ENCODE measurements at regions not wholly inside any gene's neighbourhood (a gene's known extent, or its start where the extent isn't known, plus 50 kb on each side); places are given as distances from the start of the nearest gene placed in this dataset.
A peak's percentile ranks its signal among the peaks of the same experiment; 100 is the strongest.

DNA sequence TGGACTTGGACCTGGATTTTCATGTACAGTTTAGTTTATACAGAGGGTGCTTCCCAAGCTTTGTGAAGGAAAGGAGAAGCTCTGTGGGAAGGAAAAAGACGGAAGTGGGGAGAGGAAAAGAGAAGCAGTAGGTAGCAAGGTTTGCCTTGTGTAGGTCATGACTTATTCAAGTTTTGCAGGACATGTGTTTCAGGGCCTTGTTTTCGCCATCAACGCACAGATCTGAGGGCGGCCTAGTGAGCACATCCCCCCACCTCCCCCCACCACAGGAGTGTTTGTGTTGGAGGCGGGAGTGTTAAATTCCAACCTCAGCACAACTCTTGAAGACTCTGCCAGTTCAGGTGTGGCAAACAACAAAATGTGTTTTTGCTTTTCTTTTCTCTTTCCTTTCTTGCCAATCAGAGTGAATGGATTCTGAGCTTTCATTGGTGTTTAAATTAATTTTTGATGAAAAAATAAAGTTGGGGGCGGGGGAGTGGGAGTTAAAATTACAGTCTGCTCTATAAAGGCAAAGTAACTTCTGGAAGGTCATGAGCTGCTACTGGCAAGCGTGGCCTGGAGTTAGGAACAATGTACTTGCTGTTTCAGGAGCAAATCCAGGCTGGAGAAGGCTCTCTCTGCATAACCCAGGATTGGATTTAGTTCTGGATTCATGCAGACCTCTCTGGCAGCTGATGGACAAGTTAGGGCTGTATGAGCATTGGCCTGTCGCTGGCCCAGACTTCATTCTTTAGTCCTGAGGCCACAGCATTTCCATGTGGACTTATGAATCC, 338.5 kb downstream of the CD83 start:
- no peak for DNase-seq (ENCODE audit: low spot score)

DNA sequence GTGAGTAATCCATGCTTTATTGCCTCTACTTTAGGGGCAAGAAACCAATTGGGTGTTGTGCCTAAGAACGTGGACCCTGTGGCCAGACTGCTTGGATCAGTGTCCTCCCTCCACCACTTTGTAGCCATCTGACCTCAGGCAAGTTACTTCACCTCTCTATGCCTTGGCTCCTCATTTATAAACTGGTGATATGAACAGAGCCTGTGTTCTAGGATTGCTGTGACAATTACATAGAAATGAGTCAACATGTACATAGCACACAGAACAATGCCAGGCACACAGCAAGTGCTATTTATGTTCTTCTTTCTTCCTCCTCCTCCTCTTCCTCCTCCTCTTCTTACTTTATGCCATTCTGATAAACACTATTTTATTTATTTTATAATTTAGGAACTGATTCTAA, 339.4 kb downstream of the CD83 start:
- DNase-seq (ENCODE audit: low spot score): no peak

- DNase-seq (ENCODE audit: low spot score): no peak
Measured at GRCh38 chr6:14458669-14459266, 341.2 kb downstream of the CD83 start.

GRCh38 chr6:14459315-14459714, 341.7 kb downstream of the CD83 start:
- no peak for DNase-seq (ENCODE audit: low spot score)

- no peak for DNase-seq (ENCODE audit: low spot score)
Measured at GRCh38 chr6:14460556-14460955, 343.0 kb downstream of the CD83 start.

- no peak for DNase-seq (ENCODE audit: low spot score)
Measured at GRCh38 chr6:14462135-14462534, 344.6 kb downstream of the CD83 start.

DNA sequence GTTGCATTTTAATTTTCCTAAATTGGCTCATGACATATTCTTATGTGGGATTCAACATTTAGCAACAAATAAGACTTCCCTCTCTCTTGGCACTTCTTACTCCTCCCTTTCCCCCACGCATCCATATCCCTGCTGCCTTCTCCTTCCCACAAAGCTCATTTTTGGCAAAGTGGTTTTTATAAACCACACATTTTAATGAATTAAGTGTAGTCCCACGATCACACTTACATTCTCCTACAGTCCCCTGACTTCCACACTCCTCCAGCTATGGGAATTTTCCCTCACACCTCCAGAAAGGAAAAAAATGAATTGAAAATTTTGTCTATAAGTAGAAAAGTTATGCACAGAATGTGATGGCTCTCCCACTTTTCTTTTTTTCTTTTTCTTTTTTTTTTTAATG, 345.0 kb downstream of the CD83 start:
- DNase-seq (ENCODE audit: low spot score): no peak

DNA sequence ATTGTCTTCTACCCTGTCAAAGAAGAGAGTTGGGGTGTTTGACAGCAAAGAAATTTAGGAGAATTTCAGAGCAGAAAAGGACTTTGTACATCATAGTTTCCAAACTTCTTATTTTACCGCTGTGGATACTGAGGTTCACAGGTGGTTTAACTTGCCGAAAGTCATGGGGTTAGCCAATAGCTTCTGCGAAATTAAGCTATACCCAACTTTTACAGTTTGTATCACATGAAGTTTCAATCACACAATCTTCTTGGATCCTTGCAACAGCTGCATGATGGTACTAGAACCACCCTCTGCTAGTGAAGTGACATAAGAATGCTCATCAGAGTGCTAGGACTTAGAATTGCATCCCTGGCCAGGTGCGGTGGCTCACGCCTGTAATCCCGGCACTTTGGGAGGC, 345.5 kb downstream of the CD83 start:
- no peak for DNase-seq (ENCODE audit: low spot score)

- no peak for DNase-seq (ENCODE audit: low spot score)
Measured at GRCh38 chr6:14464055-14464454, 346.5 kb downstream of the CD83 start.

DNA sequence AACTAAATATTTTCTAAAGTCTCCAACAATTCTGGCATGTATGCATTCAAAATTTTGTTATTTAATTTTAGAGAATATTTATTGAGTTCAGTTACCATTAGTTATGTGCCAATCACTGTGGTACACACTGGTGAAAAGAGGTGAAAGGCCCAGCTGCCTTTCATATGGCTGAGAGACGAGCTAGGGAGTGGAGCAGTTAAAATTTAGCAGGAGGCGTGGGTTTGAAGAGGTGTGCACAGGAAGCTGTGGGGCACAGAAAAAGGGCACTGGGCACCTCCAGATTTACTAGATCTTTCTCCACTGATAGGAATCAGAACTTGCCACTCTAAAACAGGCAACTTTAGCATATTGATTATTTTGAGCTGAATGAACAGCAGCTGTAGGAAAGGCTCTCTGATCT, 347.1 kb downstream of the CD83 start:
- DNase-seq (ENCODE audit: low spot score): no peak

GRCh38 chr6:14466278-14466677, 348.7 kb downstream of the CD83 start:
- no peak for DNase-seq (ENCODE audit: low spot score)

- DNase-seq (ENCODE audit: low spot score): no peak
Measured at GRCh38 chr6:14467591-14467990, 350.0 kb downstream of the CD83 start.

- DNase-seq (ENCODE audit: low spot score): no peak
Measured at GRCh38 chr6:14468647-14469321, 351.2 kb downstream of the CD83 start.

DNA sequence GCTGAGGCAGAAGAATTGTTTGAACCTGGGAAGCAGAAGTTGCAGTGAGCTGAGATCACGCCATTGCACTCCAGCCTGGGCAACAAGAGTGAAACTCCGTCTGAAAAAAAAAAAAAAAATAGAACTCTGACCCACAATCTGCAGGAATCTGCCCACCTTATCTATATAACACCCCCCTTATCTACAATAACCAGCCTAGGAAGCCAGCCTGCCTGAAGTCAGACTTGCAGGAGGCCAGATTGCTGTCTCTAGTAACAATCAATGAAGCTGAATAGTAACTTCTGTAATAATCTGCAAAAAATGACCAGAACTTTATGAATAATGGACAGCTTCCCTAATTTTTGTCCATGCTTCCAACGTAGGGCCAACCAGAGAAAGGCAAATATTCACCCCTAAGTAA, 352.5 kb downstream of the CD83 start:
- DNase-seq (ENCODE audit: low spot score): no peak

- DNase-seq (ENCODE audit: low spot score): no peak
Measured at GRCh38 chr6:14470671-14471070, 353.1 kb downstream of the CD83 start.

GRCh38 chr6:14472255-14472985, 354.8 kb downstream of the CD83 start:
- no peak for DNase-seq (ENCODE audit: low spot score)

DNA sequence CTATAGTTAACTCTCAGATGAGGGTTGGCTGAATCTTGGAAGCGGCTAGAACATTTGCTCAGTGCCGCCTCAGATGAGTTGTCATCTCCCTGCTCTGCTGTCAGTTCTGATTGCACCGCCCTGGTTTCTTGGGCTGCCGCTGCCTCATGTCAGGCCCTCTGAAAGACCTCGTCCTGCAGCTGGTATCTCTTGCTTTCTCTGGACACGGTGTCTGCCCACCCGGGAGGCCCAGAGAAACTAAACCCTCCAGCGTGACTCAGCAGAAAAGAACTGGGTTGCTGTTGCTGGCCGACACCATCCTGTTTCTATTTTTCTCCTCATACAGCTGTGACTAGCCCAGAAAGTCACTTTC, 355.4 kb downstream of the CD83 start:
- DNase-seq (ENCODE audit: low spot score): no peak

DNA sequence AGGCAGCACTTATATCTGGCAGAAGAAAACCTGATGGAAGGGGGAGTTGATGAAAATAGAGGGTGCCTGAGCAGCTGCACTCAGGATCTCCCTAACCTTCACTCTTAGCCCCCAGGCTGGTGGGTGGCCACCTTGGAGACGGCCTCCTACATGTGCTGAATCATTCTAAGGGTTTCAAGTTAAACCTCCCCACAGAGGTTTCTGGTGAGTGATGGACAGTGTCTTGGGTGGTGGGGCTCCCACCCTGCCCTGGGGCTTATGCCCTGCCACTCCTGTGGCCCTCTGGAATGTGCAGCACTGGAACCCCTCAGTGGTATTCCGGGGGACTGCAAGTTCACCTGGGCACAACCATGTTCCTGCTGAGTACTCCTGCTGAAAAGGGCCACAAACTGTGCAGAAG, 357.2 kb downstream of the CD83 start:
- DNase-seq (ENCODE audit: low spot score): no peak

- no peak for DNase-seq (ENCODE audit: low spot score)
Measured at GRCh38 chr6:14475306-14475705, 357.7 kb downstream of the CD83 start.

DNA sequence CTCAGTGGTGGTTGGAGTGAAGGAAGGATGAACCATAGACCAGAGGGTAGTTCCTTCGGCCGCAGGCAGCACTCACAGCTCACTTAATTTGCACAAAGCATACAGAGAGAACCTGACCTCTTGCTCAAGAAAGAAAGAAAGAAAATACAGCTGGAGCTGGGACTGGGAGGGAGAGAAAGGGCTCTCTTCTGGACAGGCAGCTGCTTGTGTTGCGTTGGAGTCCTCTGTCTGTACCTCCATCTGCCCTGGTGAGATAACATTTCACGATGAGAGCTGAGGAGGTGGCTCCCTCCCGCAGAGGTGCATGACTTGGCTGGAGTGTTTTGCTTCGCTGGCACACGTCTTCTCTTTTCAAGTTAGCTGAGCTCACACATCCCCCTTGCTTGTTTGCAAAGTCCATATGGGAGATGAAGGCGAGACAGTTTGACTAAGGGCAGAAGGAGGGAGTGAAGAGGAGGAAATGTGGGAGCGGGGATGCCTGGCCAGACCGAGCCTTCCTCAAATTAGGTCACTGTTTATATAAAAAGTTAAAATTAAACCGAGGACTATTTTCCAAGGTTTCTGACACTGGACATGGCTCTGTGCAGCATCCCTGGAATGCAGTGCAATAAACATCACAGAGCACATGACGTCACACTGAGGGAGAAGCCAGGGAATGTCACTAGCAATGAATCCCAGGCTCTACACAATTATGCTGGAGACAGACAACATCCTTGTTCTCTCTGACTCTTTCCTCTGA, 359.4 kb downstream of the CD83 start:
- peak; percentile 6 for DNase-seq (ENCODE audit: low spot score)

DNA sequence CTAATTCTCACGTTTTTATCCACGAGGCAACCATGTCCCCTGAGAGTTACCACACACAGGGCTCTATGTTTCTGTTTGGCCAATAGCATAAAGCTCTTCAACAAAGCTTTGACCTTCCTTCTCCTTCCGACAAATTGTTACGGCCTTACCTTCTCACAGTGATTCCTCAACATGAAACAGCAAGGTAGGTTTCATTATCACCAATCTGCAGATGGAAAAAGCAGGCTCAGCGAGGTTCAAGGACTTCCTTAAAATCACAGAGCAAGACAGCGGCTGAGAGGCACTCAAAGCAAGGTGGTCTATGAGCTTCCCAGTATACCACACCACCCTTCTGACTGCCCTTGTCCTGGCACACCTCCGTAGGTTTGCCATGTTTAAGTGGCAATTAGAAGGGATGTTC, 360.0 kb downstream of the CD83 start:
- no peak for DNase-seq (ENCODE audit: low spot score)

All from LoVo (cell line).